Right lobe of liver (tissue), 6 donors: ENCODE measurements at regions not wholly inside any gene's neighbourhood (a gene's known extent, or its start where the extent isn't known, plus 50 kb on each side); places are given as distances from the start of the nearest gene placed in this dataset.

Source experiments
- ATAC-seq, 4 donors: fragments of 200-7000 bp; cut with Tn5 transposase; one replicate each; pipeline ENCODE4 v1.9.1; 2020; ENCODE audit warnings: mild to moderate bottlenecking in 4 of 4, moderate library complexity in 4 of 4
- DNase-seq, 3 donors: peaks; one replicate each; pipeline ENCODE4 v3.0.0-alpha.2; 2020
- H3K27ac ChIP-seq, 3 donors: fragments of 200-600 bp; one replicate each; pipeline ENCODE4 v1.8.0; 2022
- H3K27me3 ChIP-seq, 2 donors: fragments of 200-600 bp; one replicate each; pipeline ENCODE4 v1.8.0; 2022
- H3K36me3 ChIP-seq, 4 donors: fragments of 200-600 bp; sonication (generic) in 1 of 4; one replicate each; pipeline versions ENCODE4 v1.5.1 to v1.8.0; 2017 to 2022; ENCODE audit warnings: control low read depth in 1 of 4
- H3K4me1 ChIP-seq, 4 donors: fragments of 200-600 bp; sonication (generic) in 1 of 4; one replicate each; pipeline versions ENCODE4 v1.5.1 to v1.8.0; 2017 to 2022; ENCODE audit warnings: control low read depth in 1 of 4
- H3K4me3 ChIP-seq, 3 donors: fragments of 200-600 bp; one replicate each; pipeline ENCODE4 v1.8.0; 2022
- H3K9me3 ChIP-seq, 4 donors: fragments of 200-600 bp; sonication (generic) in 1 of 4; one replicate each; pipeline versions ENCODE4 v1.5.1 to v1.8.0; 2017 to 2022; ENCODE audit warnings: control low read depth in 1 of 4
- POLR2A ChIP-seq: fragments of 450-650 bp; IDR thresholded peaks from one replicate; pipeline ENCODE4 v1.6.1; 2017; ENCODE audit warnings: antibody characterized with exemption, mild to moderate bottlenecking
- WGBS: methylation state at CpG from one replicate; pipeline ENCODE4 v1.1.6; 2018; ENCODE audit warnings: low coverage, low lambda C conversion rate; ENCODE audit not compliant: insufficient coverage; ENCODE audit errors: missing lambda C conversion rate; 5-methylcytosine and 5-hydroxymethylcytosine counted together
- intact Hi-C, 2 donors: fragments of 100-400 bp; cut with DNase I; formaldehyde crosslinking; loops; one replicate each; pipeline versions ENCODE4 v1.11.2 to v1.14.1; 2022
- TF ChIP-seq, protein P1 (sequence below), 4 donors: fragments of 200-600 bp in 3 of 4; fragments of 450-650 bp in 1 of 4; IDR thresholded peaks; one replicate each; pipeline versions ENCODE4 v1.5.1 to v1.8.0; 2016 to 2022; ENCODE audit warnings: antibody characterized with exemption in 4 of 4, mild to moderate bottlenecking in 2 of 4
- donor health status: DM: no; HTN: yes; CAD: no.
- donor health status: DM: no; HTN: no; CAD: no.
- donor health status: DM: no; HTN: no; CAD: no.
- donor health status: DM: no; HTN: yes; CAD: no.
- donor health status: DM: no; HTN: yes; CAD: no.

DNA sequence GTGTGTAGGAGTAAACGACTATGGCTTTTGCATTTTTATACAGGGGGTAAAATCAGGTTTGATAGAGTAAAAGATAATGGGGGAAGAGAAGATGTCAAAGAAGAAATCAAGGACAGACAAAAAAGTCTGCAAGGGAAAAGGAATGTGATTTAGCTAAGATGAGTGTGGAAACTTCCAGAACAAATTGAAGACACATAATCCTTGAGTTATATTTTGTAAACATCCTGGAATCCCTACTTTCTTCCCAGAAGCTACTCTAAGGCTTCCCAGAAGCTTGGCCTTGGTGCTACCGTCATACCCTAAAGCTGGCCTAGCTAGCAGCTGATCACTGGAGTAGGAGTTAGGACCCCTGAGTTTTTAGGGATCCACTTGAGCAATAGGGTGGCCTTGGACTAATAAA, 82.4 kb downstream of the BLID start:
- ATAC-seq = no peak
- Histone ChIP-seq H3K9me3 (no peaks in the 10 kb centered on the region), H3K27ac (no peak overlapping the region), H3K27me3 (no peaks in the 10 kb centered on the region), H3K4me1 (no peaks in the 10 kb centered on the region), H3K4me3 (no peak overlapping the region), H3K36me3 (no peaks in the 10 kb centered on the region)
- WGBS = 73% methylated on average over 2 of the region's 2 CpGs
- TF ChIP-seq POLR2A = no peak
- TF ChIP-seq, protein P1, sequence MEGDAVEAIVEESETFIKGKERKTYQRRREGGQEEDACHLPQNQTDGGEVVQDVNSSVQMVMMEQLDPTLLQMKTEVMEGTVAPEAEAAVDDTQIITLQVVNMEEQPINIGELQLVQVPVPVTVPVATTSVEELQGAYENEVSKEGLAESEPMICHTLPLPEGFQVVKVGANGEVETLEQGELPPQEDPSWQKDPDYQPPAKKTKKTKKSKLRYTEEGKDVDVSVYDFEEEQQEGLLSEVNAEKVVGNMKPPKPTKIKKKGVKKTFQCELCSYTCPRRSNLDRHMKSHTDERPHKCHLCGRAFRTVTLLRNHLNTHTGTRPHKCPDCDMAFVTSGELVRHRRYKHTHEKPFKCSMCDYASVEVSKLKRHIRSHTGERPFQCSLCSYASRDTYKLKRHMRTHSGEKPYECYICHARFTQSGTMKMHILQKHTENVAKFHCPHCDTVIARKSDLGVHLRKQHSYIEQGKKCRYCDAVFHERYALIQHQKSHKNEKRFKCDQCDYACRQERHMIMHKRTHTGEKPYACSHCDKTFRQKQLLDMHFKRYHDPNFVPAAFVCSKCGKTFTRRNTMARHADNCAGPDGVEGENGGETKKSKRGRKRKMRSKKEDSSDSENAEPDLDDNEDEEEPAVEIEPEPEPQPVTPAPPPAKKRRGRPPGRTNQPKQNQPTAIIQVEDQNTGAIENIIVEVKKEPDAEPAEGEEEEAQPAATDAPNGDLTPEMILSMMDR (IDR thresholded peaks at IDR 0.05) = no peak
- DNase-seq = no peak
- intact Hi-C loops = no loop called here

DNA sequence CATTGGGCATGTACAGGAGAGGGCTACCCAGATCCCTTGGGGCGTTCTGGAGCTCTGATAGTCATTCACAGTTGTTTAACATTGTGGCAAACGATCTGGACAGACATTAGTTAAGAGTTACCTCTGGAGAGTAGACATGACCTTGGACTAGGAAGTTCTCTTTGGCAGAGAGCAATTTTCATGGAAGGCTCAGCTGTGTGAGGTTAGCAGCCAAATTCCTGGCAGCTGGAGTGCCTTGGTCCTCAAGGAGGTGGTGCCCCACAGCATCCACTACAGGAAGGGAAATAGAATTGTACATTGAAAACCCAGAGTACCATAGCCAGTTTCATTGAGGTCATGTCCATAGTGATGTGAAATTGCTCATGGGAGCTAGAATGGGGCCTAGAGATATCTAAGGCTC, 82.8 kb downstream of the BLID start:
- ATAC-seq (no peak), DNase-seq (no peak)
- Histone ChIP-seq H3K36me3 (no peaks in the 10 kb centered on the region), H3K27me3 (no peaks in the 10 kb centered on the region), H3K9me3 (no peaks in the 10 kb centered on the region), H3K27ac (no peak overlapping the region), H3K4me3 (no peak overlapping the region), H3K4me1 (no peaks in the 10 kb centered on the region)
- 88% methylated on average over 1 of the region's 2 CpGs for WGBS
- TF ChIP-seq POLR2A = no peak
- TF ChIP-seq, protein P1 (IDR thresholded peaks at IDR 0.05) = no peak
- intact Hi-C loops = no loop called here

DNA sequence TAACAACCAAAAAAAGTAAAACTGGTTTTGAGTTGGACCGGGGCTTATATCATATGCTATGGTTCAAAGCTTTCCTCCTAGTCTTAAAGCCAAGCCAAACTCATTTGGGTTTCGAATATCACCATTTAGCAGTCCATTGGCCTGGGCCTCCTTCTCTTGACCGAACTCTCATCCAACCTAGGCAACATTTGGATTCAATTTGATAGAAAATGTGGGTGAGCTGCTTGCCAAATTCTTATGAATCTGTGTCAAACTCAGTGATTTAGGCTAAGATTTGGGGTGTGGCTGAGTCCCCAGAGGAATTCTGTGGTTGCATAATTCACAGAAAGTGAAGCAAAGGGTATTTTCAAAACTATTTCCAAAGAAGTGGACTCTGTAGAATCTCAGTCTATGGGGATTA, 83.7 kb downstream of the BLID start:
- no peaks in the 10 kb centered on the region for H3K9me3 ChIP-seq
- H3K4me3 ChIP-seq = no peak overlapping the region
- TF ChIP-seq, protein P1 (IDR thresholded peaks at IDR 0.05) = no peak
- TF ChIP-seq POLR2A = no peak
- intact Hi-C loops = no loop called here
- no peaks in the 10 kb centered on the region for H3K36me3 ChIP-seq
- H3K4me1 ChIP-seq = no peaks in the 10 kb centered on the region
- no peak for DNase-seq
- H3K27me3 ChIP-seq = no peaks in the 10 kb centered on the region
- ATAC-seq = no peak
- H3K27ac ChIP-seq = no peak overlapping the region
- WGBS = 82% methylated on average over 3 of the region's 3 CpGs

DNA sequence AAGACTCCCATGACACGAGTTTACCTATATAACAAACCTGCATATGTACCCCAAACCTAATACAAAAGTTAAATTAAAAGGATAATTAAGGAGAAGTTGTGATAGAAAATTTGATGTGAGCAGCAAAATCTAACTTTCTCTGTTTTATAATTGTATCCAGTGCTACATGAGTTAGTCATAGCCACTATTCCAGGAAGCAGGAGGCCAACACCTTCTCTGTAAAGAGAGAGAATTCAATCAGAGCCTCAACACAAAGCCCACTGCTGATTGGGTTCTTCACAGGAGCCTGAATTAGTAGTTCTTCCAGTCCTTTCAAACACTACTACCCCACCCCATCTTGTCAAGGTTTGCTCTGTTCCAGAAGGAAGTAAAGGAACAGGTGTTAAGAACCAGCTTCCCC, 84.2 kb downstream of the BLID start:
- no peak for DNase-seq
- ATAC-seq = no peak
- intact Hi-C loops = no loop called here
- Histone ChIP-seq H3K4me1 (no peaks in the 10 kb centered on the region), H3K36me3 (no peaks in the 10 kb centered on the region), H3K4me3 (no peak overlapping the region), H3K27ac (no peak overlapping the region), H3K27me3 (no peaks in the 10 kb centered on the region), H3K9me3 (no peaks in the 10 kb centered on the region)
- 82% methylated on average over 1 of the region's 1 CpG for WGBS
- no peak for TF ChIP-seq POLR2A
- TF ChIP-seq, protein P1 (IDR thresholded peaks at IDR 0.05) = no peak

DNA sequence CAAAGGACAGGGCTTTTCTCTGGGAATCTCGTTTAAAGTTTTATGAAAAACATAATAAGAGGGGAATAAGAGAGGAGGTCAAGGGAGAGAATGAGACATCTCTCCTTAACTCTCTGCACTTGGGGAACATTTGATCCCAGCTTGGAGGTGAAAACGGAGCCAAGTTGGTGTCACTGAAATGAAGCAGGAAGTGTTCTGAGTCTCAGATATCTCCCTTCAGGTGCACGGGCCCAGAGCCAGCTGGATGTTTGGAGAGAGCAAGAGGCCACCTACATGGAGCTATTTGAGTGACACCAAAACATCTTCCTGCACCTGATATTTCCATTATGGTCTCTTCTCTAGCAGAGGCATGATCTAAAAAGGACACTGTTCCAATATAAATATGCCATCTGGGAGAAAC, 85.7 kb downstream of the BLID start:
- intact Hi-C loops = no loop called here
- no peaks in the 10 kb centered on the region for H3K4me1 ChIP-seq

More for the DNA sequence above, 85.7 kb downstream of the BLID start:
- Histone ChIP-seq H3K27ac (no peak overlapping the region), H3K4me3 (no peak overlapping the region), H3K27me3 (no peaks in the 10 kb centered on the region), H3K9me3 (no peaks in the 10 kb centered on the region), H3K36me3 (no peaks in the 10 kb centered on the region)
- DNase-seq (no peak), ATAC-seq (no peak)
- WGBS = 49% methylated on average over 3 of the region's 3 CpGs
- no peak for TF ChIP-seq POLR2A
- TF ChIP-seq, protein P1 (IDR thresholded peaks at IDR 0.05) = no peak
